SU-DHL-6 (cell line): ENCODE measurements at regions not wholly inside any gene's neighbourhood (a gene's known extent, or its start where the extent isn't known, plus 50 kb on each side); places are given as distances from the start of the nearest gene placed in this dataset.
A peak's percentile ranks its signal among the peaks of the same experiment; 100 is the strongest.

ENCODE experiments used
- H2AFZ ChIP-seq: fragments of 200-600 bp; sonication (generic); 2 replicates; pipeline ENCODE4 v1.6.1; 2014; ENCODE audit warnings: low read depth, mild to moderate bottlenecking, moderate library complexity, mixed read lengths, antibody characterized with exemption, low read length; ENCODE audit not compliant: severe bottlenecking
- H3F3A ChIP-seq: fragments of 200-600 bp; shearing (Covaris generic); 2 replicates; pipeline ENCODE4 v1.6.0; 2016; ENCODE audit warnings: antibody characterized with exemption, mild to moderate bottlenecking; ENCODE audit not compliant: insufficient read depth
- H3K27ac ChIP-seq: fragments of 200-600 bp; sonication (generic); 2 replicates; pipeline ENCODE4 v1.5.1; 2016; ENCODE audit warnings: low read depth, mild to moderate bottlenecking, low read length, moderate library complexity, mixed read lengths
- H3K27me3 ChIP-seq: fragments of 200-600 bp; sonication (generic), shearing (Covaris generic); 2 replicates; pipeline ENCODE4 v1.6.0; 2014; ENCODE audit warnings: mild to moderate bottlenecking, low read length
- H3K36me3 ChIP-seq: fragments of 200-600 bp; sonication (generic); 2 replicates; pipeline ENCODE4 v1.6.1; 2014; ENCODE audit warnings: mild to moderate bottlenecking, low read length, mixed read lengths
- H3K4me2 ChIP-seq: fragments of 300-600, 200-600 bp; shearing (Covaris generic), sonication (generic); 2 replicates; pipeline ENCODE4 v1.6.0; 2014; ENCODE audit warnings: low read length, low read depth, mild to moderate bottlenecking; ENCODE audit not compliant: poor library complexity, severe bottlenecking
- H3K4me3 ChIP-seq: fragments of 200-600 bp; sonication (generic); 2 replicates; pipeline ENCODE4 v1.5.1; 2014; ENCODE audit warnings: antibody characterized with exemption, low read length, mild to moderate bottlenecking, mixed read lengths; ENCODE audit not compliant: insufficient read depth, poor library complexity, severe bottlenecking
- H3K79me2 ChIP-seq: fragments of 200-600 bp; sonication (generic); 2 replicates; pipeline ENCODE4 v1.6.1; 2014; ENCODE audit warnings: mild to moderate bottlenecking, low read length, moderate library complexity; ENCODE audit not compliant: insufficient read depth
- H3K9ac ChIP-seq: fragments of 200-600 bp; sonication (generic); 2 replicates; pipeline ENCODE4 v1.7.0; 2014; ENCODE audit warnings: mild to moderate bottlenecking, low read length
- H3K9me2 ChIP-seq: fragments of 200-600 bp; sonication (generic); replicated peaks from 2 replicates; pipeline ENCODE4 v1.6.1; 2014; ENCODE audit warnings: low read length; ENCODE audit not compliant: insufficient read depth
- H3K9me3 ChIP-seq: fragments of 200-600 bp; sonication (generic); 2 replicates; pipeline ENCODE4 v1.6.1; 2014; ENCODE audit warnings: low read length, mixed read lengths; ENCODE audit not compliant: insufficient read depth
- H4K20me1 ChIP-seq: fragments of 200-600 bp; sonication (generic); 2 replicates; pipeline ENCODE4 v1.6.1; 2014; ENCODE audit warnings: low read depth, mild to moderate bottlenecking, antibody characterized with exemption, low read length, moderate library complexity, mixed read lengths
- EZH2phosphoT487 ChIP-seq: fragments of 200-600 bp; sonication (generic), shearing (Covaris generic); conservative IDR thresholded peaks from 2 replicates; pipeline ENCODE4 v1.6.1; 2018; ENCODE audit warnings: mild to moderate bottlenecking, antibody characterized with exemption, low read length, moderate library complexity, mixed read lengths
- TF ChIP-seq, protein P1 (sequence below): fragments of 200-600 bp; sonication (generic); IDR thresholded peaks from one replicate; pipeline ENCODE4 v1.5.1; 2017; ENCODE audit warnings: antibody characterized with exemption, mild to moderate bottlenecking, low read length, moderate library complexity; ENCODE audit not compliant: insufficient read depth, poor library complexity, severe bottlenecking

DNA sequence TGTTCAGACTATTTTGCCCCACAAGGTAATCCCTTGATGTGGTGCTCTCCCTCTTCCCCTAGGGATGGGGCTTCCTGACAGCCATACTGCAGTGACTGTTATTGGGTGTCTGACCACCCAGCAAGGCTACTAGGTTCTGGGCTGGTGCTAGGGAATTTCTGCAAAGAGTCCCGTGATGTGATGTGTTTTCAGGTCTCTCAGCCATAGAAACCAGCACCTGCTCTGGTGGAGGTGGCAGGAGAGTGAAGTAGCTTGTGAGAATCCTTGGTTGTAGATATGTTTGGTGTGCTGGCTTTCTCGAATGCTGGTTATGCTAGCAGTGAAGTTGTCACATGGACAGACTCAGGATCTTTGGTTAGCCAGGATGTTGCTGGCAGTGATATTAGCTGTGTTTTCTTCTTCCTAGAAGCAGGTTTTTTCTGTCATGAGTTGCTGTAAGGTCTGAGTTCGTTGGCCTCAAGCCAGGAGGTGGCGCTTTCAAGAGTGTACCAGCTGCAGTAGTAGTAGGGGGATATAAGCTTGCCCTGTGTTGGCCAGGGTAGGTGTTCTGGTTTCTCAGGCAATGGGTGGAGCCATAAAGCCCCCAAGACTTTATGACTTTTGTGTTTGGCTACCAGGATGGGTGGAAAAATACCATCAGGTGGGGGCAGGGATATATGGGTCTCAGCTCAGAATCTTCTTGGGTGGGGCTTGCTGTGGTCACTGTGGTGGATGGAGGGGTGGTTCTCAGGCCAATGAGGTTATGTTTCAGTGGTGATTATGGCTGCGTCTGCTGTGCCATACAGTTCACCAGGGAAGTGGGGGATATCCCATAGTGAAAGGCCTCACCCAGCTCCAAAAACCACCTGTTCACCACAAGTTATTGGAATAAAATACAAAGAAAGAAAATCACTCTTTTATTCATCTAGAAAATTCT, 1112.3 kb downstream of the KCNT2 start:
- Histone ChIP-seq H3K9me3 (no peaks in the 10 kb centered on the region), H3K4me2 (no peak overlapping the region)

DNA sequence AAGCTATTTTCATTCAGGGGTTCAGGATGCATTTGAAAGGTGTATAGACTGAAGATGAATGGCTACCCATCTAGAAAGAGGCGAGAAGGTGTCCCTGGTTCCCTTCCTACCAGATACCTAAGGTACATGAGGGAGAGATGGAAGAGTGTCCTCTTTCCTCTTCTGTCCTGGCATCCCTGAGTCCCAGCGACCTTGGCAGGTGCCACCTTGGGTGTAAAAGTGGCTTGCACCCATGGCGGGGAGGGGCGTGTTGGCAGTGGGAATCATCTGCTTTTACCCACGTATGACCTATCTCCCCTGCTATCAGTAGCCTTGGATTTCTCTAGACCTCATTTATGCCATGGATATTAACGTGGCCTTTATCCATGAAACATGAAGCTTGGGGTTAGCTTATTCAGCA, 1126.1 kb downstream of the KCNT2 start:
- Histone ChIP-seq H3K27me3 (no peaks in the 10 kb centered on the region), H2AFZ (peak overlapping the region; percentile 81), H3K36me3 (no peaks in the 10 kb centered on the region), H3K4me2 (no peak overlapping the region), H3K27ac (no peak overlapping the region), H3K9ac (no peak overlapping the region), H3K9me2 (no peaks in the 10 kb centered on the region), H4K20me1 (no peaks in the 10 kb centered on the region), H3K4me3 (no peak overlapping the region), H3F3A (no peaks in the 10 kb centered on the region), H3K9me3 (no peaks in the 10 kb centered on the region), H3K79me2 (no peaks in the 10 kb centered on the region)
- TF ChIP-seq EZH2phosphoT487, result no peak
- TF ChIP-seq, protein P1, sequence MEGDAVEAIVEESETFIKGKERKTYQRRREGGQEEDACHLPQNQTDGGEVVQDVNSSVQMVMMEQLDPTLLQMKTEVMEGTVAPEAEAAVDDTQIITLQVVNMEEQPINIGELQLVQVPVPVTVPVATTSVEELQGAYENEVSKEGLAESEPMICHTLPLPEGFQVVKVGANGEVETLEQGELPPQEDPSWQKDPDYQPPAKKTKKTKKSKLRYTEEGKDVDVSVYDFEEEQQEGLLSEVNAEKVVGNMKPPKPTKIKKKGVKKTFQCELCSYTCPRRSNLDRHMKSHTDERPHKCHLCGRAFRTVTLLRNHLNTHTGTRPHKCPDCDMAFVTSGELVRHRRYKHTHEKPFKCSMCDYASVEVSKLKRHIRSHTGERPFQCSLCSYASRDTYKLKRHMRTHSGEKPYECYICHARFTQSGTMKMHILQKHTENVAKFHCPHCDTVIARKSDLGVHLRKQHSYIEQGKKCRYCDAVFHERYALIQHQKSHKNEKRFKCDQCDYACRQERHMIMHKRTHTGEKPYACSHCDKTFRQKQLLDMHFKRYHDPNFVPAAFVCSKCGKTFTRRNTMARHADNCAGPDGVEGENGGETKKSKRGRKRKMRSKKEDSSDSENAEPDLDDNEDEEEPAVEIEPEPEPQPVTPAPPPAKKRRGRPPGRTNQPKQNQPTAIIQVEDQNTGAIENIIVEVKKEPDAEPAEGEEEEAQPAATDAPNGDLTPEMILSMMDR, result no peak

More for the DNA sequence above, 1112.3 kb downstream of the KCNT2 start:
- Histone ChIP-seq H3K9ac (no peak overlapping the region), H3K79me2 (no peaks in the 10 kb centered on the region), H3K27ac (no peak overlapping the region), H2AFZ (peak overlapping the region; percentile 1), H3K27me3 (no peaks in the 10 kb centered on the region), H3F3A (no peaks in the 10 kb centered on the region), H3K36me3 (no peaks in the 10 kb centered on the region), H3K4me3 (no peak overlapping the region), H3K9me2 (no peaks in the 10 kb centered on the region), H4K20me1 (no peaks in the 10 kb centered on the region)
- TF ChIP-seq, protein P1, result no peak
- no peak for TF ChIP-seq EZH2phosphoT487

DNA sequence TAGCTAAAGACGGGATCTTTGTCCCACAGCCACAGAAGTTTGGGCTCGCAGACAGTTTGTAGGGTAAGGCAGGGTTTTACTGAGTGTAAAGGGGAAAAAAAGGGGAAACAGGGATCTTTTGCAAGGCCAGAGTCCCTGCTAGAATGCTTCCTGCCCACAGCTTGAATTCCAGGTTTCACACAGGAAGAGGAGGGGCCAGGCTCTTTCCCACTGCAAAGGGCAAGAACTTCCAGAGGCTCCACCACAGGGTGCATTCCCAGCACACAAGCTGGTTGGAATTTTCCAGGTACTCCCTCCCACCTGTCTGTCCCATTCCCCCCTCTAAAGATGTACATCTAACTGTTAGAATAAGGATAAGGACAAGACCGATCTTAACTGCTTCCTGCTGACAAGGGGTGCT, 1126.9 kb downstream of the KCNT2 start:
- no peak overlapping the region for H3K27ac ChIP-seq
- no peak overlapping the region for H3K4me3 ChIP-seq
- H3K4me2 ChIP-seq, result no peak overlapping the region
- no peaks in the 10 kb centered on the region for H4K20me1 ChIP-seq
- no peaks in the 10 kb centered on the region for H3K79me2 ChIP-seq
- H3K9me2 ChIP-seq, result no peaks in the 10 kb centered on the region
- H3K36me3 ChIP-seq, result no peaks in the 10 kb centered on the region
- H3F3A ChIP-seq, result no peaks in the 10 kb centered on the region
- no peaks in the 10 kb centered on the region; the same call in 1 of the 2 replicates for H3K9me3 ChIP-seq
- TF ChIP-seq EZH2phosphoT487, result no peak
- TF ChIP-seq, protein P1, result no peak
- H3K9ac ChIP-seq, result no peak overlapping the region
- no peaks in the 10 kb centered on the region for H3K27me3 ChIP-seq
- H2AFZ ChIP-seq, result peak overlapping the region; percentile 81
